Trophoblast cell (in vitro differentiated cells and primary cell): ENCODE measurements at regions not wholly inside any gene's neighbourhood (a gene's known extent, or its start where the extent isn't known, plus 50 kb on each side); places are given as distances from the start of the nearest gene placed in this dataset.
"Not testable (repeated sequence)": the region's sequence is repeated elsewhere in the genome, so short reads cannot be mapped to it uniquely, and the experiment has no call there.

Experiments used
- DNase-seq, 2 donors: peaks; one replicate each; pipeline ENCODE4 v3.0.0-alpha.2; 2016
- H2AFZ ChIP-seq: 2 replicates; pipeline ENCODE4 v1.6.1; 2013; ENCODE audit warnings: low read length, moderate library complexity, mild to moderate bottlenecking; ENCODE audit not compliant: insufficient read depth, poor library complexity
- H2AK5ac ChIP-seq: 2 replicates; pipeline ENCODE4 v1.6.1; 2013; ENCODE audit warnings: mild to moderate bottlenecking, low read length
- H2BK120ac ChIP-seq: 2 replicates; pipeline ENCODE4 v1.6.1; 2013; ENCODE audit warnings: low read length, mild to moderate bottlenecking, moderate library complexity; ENCODE audit not compliant: insufficient read depth, poor library complexity
- H2BK12ac ChIP-seq: 2 replicates; pipeline ENCODE4 v1.6.1; 2013; ENCODE audit warnings: mild to moderate bottlenecking, low read length, moderate library complexity
- H2BK5ac ChIP-seq: 2 replicates; pipeline ENCODE4 v1.6.1; 2013; ENCODE audit warnings: low read length, low read depth, moderate library complexity, mild to moderate bottlenecking; ENCODE audit not compliant: poor library complexity
- H3K14ac ChIP-seq: 2 replicates; pipeline ENCODE4 v1.6.1; 2013; ENCODE audit warnings: mild to moderate bottlenecking, low read length
- H3K18ac ChIP-seq: 2 replicates; pipeline ENCODE4 v1.6.1; 2013; ENCODE audit warnings: mild to moderate bottlenecking, low read length
- H3K23ac ChIP-seq: 2 replicates; pipeline ENCODE4 v1.6.1; 2013; ENCODE audit warnings: low read length
- H3K27ac ChIP-seq: 2 replicates; pipeline ENCODE4 v1.5.1; 2013; ENCODE audit warnings: low read depth, mild to moderate bottlenecking, inconsistent platforms, low read length, moderate library complexity
- H3K27me3 ChIP-seq: 2 replicates; pipeline ENCODE4 v1.6.1; 2013; ENCODE audit warnings: inconsistent platforms, mild to moderate bottlenecking, low read length, moderate library complexity; ENCODE audit not compliant: insufficient read depth
- H3K36me3 ChIP-seq, 2 experiments: 1 replicate in 1 of 2; 2 replicates in 1 of 2; pipeline ENCODE4 v1.6.1; 2013; ENCODE audit warnings: low read length in 2 of 2, mild to moderate bottlenecking in 2 of 2, moderate library complexity in 1 of 2; ENCODE audit not compliant: insufficient read depth in 2 of 2, control insufficient read depth in 1 of 2
- H3K4ac ChIP-seq: 2 replicates; pipeline ENCODE4 v1.6.1; 2013; ENCODE audit warnings: low read depth, mild to moderate bottlenecking, low read length, moderate library complexity
- H3K4me1 ChIP-seq, 2 experiments: 1 replicate in 1 of 2; 2 replicates in 1 of 2; pipeline ENCODE4 v1.6.1; 2013; ENCODE audit warnings: low read length in 2 of 2, mild to moderate bottlenecking in 2 of 2, moderate library complexity in 1 of 2; ENCODE audit not compliant: insufficient read depth in 2 of 2, control insufficient read depth in 1 of 2
- H3K4me2 ChIP-seq: 2 replicates; pipeline ENCODE4 v1.6.1; 2013; ENCODE audit warnings: inconsistent platforms, mild to moderate bottlenecking, low read length, moderate library complexity
- H3K4me3 ChIP-seq: 2 replicates; pipeline ENCODE4 v1.5.1; 2013; ENCODE audit warnings: mild to moderate bottlenecking, low read depth, low read length, inconsistent platforms
- H3K79me1 ChIP-seq: one replicate; pipeline ENCODE4 v1.6.1; 2013; ENCODE audit warnings: low read length
- H3K79me2 ChIP-seq: 2 replicates; pipeline ENCODE4 v1.6.1; 2013; ENCODE audit warnings: low read length, mild to moderate bottlenecking; ENCODE audit not compliant: control insufficient read depth, insufficient read depth, poor library complexity
- H3K9ac ChIP-seq: 2 replicates; pipeline ENCODE4 v1.6.1; 2013; ENCODE audit warnings: mild to moderate bottlenecking, low read length
- H3K9me3 ChIP-seq: 2 replicates; pipeline ENCODE4 v1.6.1; 2013; ENCODE audit warnings: low read depth, mild to moderate bottlenecking, control low read depth, inconsistent platforms, low read length; ENCODE audit not compliant: insufficient read depth
- H4K12ac ChIP-seq: 2 replicates; pipeline ENCODE4 v1.6.1; 2013; ENCODE audit warnings: low read depth, mild to moderate bottlenecking, low read length, moderate library complexity
- H4K8ac ChIP-seq: 2 replicates; pipeline ENCODE4 v1.6.1; 2013; ENCODE audit warnings: low read depth, mild to moderate bottlenecking, low read length, moderate library complexity
- H4K91ac ChIP-seq: one replicate; pipeline ENCODE4 v1.6.1; 2013; ENCODE audit warnings: low read depth, mild to moderate bottlenecking, low read length, moderate library complexity
- WGBS: extraction: QIAGEN DNeasy Blood & Tissue Kit; methylation state at CpG from one replicate; pipeline ENCODE4 v1.1.7; 2013; ENCODE audit warnings: missing lambda C conversion rate; ENCODE audit not compliant: insufficient read length, insufficient coverage; ENCODE audit errors: extremely low coverage; 5-methylcytosine and 5-hydroxymethylcytosine counted together

- Histone ChIP-seq H3K36me3 (no peaks in the 10 kb centered on the region), H2AFZ (no peak overlapping the region), H3K4ac (no peak overlapping the region), H3K27me3 (no peaks in the 10 kb centered on the region), H3K4me1 (peaks cover 0 to 2% of the 10 kb centered on the region in 2 experiments), H3K4me3 (no peak overlapping the region), H2BK12ac (no peak overlapping the region), H3K9me3 (no peaks in the 10 kb centered on the region), H3K4me2 (no peak overlapping the region), H3K9ac (no peak overlapping the region), H3K27ac (no peak overlapping the region), H3K79me2 (no peaks in the 10 kb centered on the region), H3K79me1 (no peaks in the 10 kb centered on the region), H2BK5ac (no peak overlapping the region), H3K23ac (no peak overlapping the region), H3K14ac (no peak overlapping the region), H2AK5ac (no peak overlapping the region), H3K18ac (no peak overlapping the region), H4K8ac (peak overlapping the region; percentile 47), H4K12ac (no peak overlapping the region), H4K91ac (no peak overlapping the region), H2BK120ac (no peak overlapping the region)
- no peak for DNase-seq
- no CpG with 5 or more reads among the region's 4 CpGs for WGBS
These were observed 406.9 kb downstream of the LNPK start for GRCh38 chr2:175595139-175595538.

- not testable (repeated sequence) for DNase-seq, H3K4me1 ChIP-seq, H3K79me1 ChIP-seq, H2BK12ac ChIP-seq, H2BK120ac ChIP-seq, H2BK5ac ChIP-seq, H2AFZ ChIP-seq, H3K27ac ChIP-seq, H3K23ac ChIP-seq, H3K18ac ChIP-seq, H3K4me2 ChIP-seq, H3K27me3 ChIP-seq, H2AK5ac ChIP-seq, H3K36me3 ChIP-seq, H3K4ac ChIP-seq, H3K79me2 ChIP-seq, H4K91ac ChIP-seq, H3K9me3 ChIP-seq, H3K9ac ChIP-seq, H3K4me3 ChIP-seq, H4K8ac ChIP-seq, H3K14ac ChIP-seq, H4K12ac ChIP-seq
- WGBS = no CpG with 5 or more reads among the region's 32 CpGs
These were observed 408.2 kb downstream of the LNPK start for GRCh38 chr2:175593686-175594525.

GRCh38 chr2:175588213-175588612 is 406.7 kb upstream of the ATP5MC3 start:
- H3K4me1 ChIP-seq, H3K18ac ChIP-seq, H3K27me3 ChIP-seq, DNase-seq, H4K91ac ChIP-seq, H2BK120ac ChIP-seq, H3K9ac ChIP-seq, H3K14ac ChIP-seq, H3K4me3 ChIP-seq, H3K23ac ChIP-seq, H3K9me3 ChIP-seq, H4K12ac ChIP-seq, H2AFZ ChIP-seq, H2BK12ac ChIP-seq, H3K79me2 ChIP-seq, H3K79me1 ChIP-seq, H2BK5ac ChIP-seq, H3K4me2 ChIP-seq, H3K4ac ChIP-seq, H3K36me3 ChIP-seq, H4K8ac ChIP-seq, H3K27ac ChIP-seq, H2AK5ac ChIP-seq: not testable (repeated sequence)
- no CpG with 5 or more reads among the region's 1 CpG for WGBS

GRCh38 chr2:175585496-175585895 is 404.0 kb upstream of the ATP5MC3 start:
- Histone ChIP-seq H2AK5ac (no peak overlapping the region), H4K12ac (no peak overlapping the region), H3K4me1 (no peaks in the 10 kb centered on the region), H2AFZ (no peak overlapping the region), H4K91ac (no peak overlapping the region), H4K8ac (no peak overlapping the region), H2BK120ac (no peak overlapping the region), H2BK5ac (no peak overlapping the region), H3K9ac (no peak overlapping the region), H3K4me3 (no peak overlapping the region), H3K14ac (no peak overlapping the region), H3K4me2 (no peak overlapping the region), H3K79me1 (no peaks in the 10 kb centered on the region), H3K27me3 (no peaks in the 10 kb centered on the region), H2BK12ac (no peak overlapping the region), H3K23ac (no peak overlapping the region), H3K9me3 (no peaks in the 10 kb centered on the region), H3K4ac (no peak overlapping the region), H3K36me3 (peaks cover 0 to 2% of the 10 kb centered on the region in 2 experiments), H3K18ac (no peak overlapping the region), H3K27ac (no peak overlapping the region), H3K79me2 (no peaks in the 10 kb centered on the region)
- WGBS = no CpG with 5 or more reads among the region's 1 CpG
- no peak for DNase-seq
